OCI-LY7 (cell line): ENCODE measurements at regions not wholly inside any gene's neighbourhood (a gene's known extent, or its start where the extent isn't known, plus 50 kb on each side); places are given as distances from the start of the nearest gene placed in this dataset.

Source experiments
- BruUV-seq: library from RNA; stranded (reverse); fragments of 400-500 nt; replicated peaks from 2 replicates; lab custom pipeline; 2021; lab: Mats Ljungman, UMichigan
- CTCF ChIA-PET: fragments of 300-600 bp; sonication (Branson Sonifier 250); formaldehyde crosslinking; loops from one replicate; lab custom pipeline; 2022; ENCODE audit warnings: antibody characterized with exemption; ENCODE audit not compliant: unreplicated experiment; lab: Charles Lee
- POLR2A ChIA-PET: fragments of 300-600 bp; sonication (Branson Sonifier 250); formaldehyde crosslinking; loops from one replicate; lab custom pipeline; 2022; ENCODE audit warnings: antibody characterized with exemption; lab: Charles Lee
- DNase-seq: peaks from one replicate; pipeline ENCODE4 v3.0.0-alpha.2; 2015; ENCODE audit warnings: low spot score
- H2AFZ ChIP-seq: fragments of 200-600 bp; sonication (generic), shearing (Covaris generic); 2 replicates; pipeline ENCODE4 v1.6.1; 2014; ENCODE audit warnings: mild to moderate bottlenecking, antibody characterized with exemption, low read length, moderate library complexity
- H3K27ac ChIP-seq: fragments of 200-600 bp; sonication (generic); 2 replicates; pipeline ENCODE4 v1.5.1; 2014; ENCODE audit warnings: mixed run types, low read depth, mild to moderate bottlenecking, moderate library complexity, low read length, inconsistent platforms; ENCODE audit not compliant: poor library complexity, severe bottlenecking
- H3K36me3 ChIP-seq: fragments of 200-600 bp; sonication (generic); 2 replicates; pipeline ENCODE4 v1.6.1; 2014; ENCODE audit warnings: mild to moderate bottlenecking, antibody characterized with exemption, low read length, moderate library complexity, mixed read lengths; ENCODE audit not compliant: insufficient read depth
- H3K4me1 ChIP-seq: fragments of 200-600 bp; sonication (generic); 2 replicates; pipeline ENCODE4 v1.5.1; 2014; ENCODE audit warnings: mild to moderate bottlenecking, low read length; ENCODE audit not compliant: insufficient read depth, poor library complexity, severe bottlenecking
- H3K4me2 ChIP-seq: fragments of 200-600 bp; sonication (generic); 2 replicates; pipeline ENCODE4 v1.6.1; 2014; ENCODE audit warnings: mild to moderate bottlenecking, low read length
- H3K4me3 ChIP-seq: fragments of 200-600 bp; sonication (generic); 2 replicates; pipeline ENCODE4 v1.5.1; 2014; ENCODE audit warnings: mild to moderate bottlenecking, low read depth, low read length; ENCODE audit not compliant: poor library complexity, severe bottlenecking
- H3K79me2 ChIP-seq: fragments of 200-600 bp; sonication (generic); 2 replicates; pipeline ENCODE4 v1.6.1; 2016; ENCODE audit warnings: low read depth, mild to moderate bottlenecking, low read length, moderate library complexity, mixed read lengths; ENCODE audit not compliant: insufficient read depth
- H3K9me2 ChIP-seq: fragments of 200-600 bp; sonication (generic); 2 replicates; pipeline ENCODE4 v1.6.1; 2016; ENCODE audit warnings: mild to moderate bottlenecking, low read length, mixed read lengths; ENCODE audit not compliant: insufficient read depth
- H3K9me3 ChIP-seq: fragments of 200-600 bp; sonication (generic); 2 replicates; pipeline ENCODE4 v1.6.1; 2014; ENCODE audit warnings: mild to moderate bottlenecking, mixed run types, low read length, mixed read lengths
- H4K20me1 ChIP-seq: fragments of 200-600 bp; sonication (generic); 2 replicates; pipeline ENCODE4 v1.6.1; 2014; ENCODE audit warnings: mild to moderate bottlenecking, antibody characterized with exemption, low read length, moderate library complexity, mixed read lengths; ENCODE audit not compliant: insufficient read depth
- CTCF ChIP-seq: fragments of 200-600 bp; sonication (generic); conservative IDR thresholded peaks from 2 replicates; pipeline ENCODE4 v1.5.1; 2014; ENCODE audit warnings: mild to moderate bottlenecking, antibody characterized with exemption, low read length, moderate library complexity, mixed read lengths
- EZH2phosphoT487 ChIP-seq: fragments of 200-600 bp; sonication (generic); IDR thresholded peaks from 2 replicates; pipeline ENCODE4 v1.6.1; 2018; ENCODE audit warnings: low read depth, borderline replicate concordance, mild to moderate bottlenecking, mixed run types, antibody characterized with exemption, low read length, moderate library complexity, mixed read lengths
- intact Hi-C: fragments of 100-400 bp; cut with micrococcal nuclease; formaldehyde crosslinking; loops from one replicate; pipeline ENCODE4 v1.10.0; 2022; ENCODE audit not compliant: unreplicated experiment

- no TSS peak for BruUV-seq
- ChIA-PET CTCF (no interaction called here), POLR2A (no interaction called here)
Measured at GRCh38 chr17:12390631-12391030, 275.1 kb upstream of the MYOCD start.

GRCh38 chr17:12391468-12391867 lies 274.2 kb upstream of the MYOCD start:
- Histone ChIP-seq H3K27ac (no peak overlapping the region), H3K36me3 (no peaks in the 10 kb centered on the region), H2AFZ (no peak overlapping the region), H3K4me3 (no peak overlapping the region), H3K9me2 (no peaks in the 10 kb centered on the region), H3K79me2 (no peaks in the 10 kb centered on the region), H3K9me3 (no peaks in the 10 kb centered on the region), H4K20me1 (no peaks in the 10 kb centered on the region), H3K4me1 (no peaks in the 10 kb centered on the region), H3K4me2 (no peak overlapping the region)
- ChIA-PET POLR2A (interaction anchor here (0.7 kb wide), 1 partner anchor 536 kb away, joined by 4 read pairs; no protein-coding TSS in a partner anchor), CTCF (no interaction called here)
- no peak for DNase-seq
- TF ChIP-seq CTCF (no peak), EZH2phosphoT487 (no peak)
- intact Hi-C loops = no loop called here
- BruUV-seq = no TSS peak

More at GRCh38 chr17:12390631-12391030, 275.1 kb upstream of the MYOCD start:
- intact Hi-C loops = no loop called here
- no peaks in the 10 kb centered on the region for H3K9me2 ChIP-seq
- H3K4me1 ChIP-seq = no peaks in the 10 kb centered on the region
- H2AFZ ChIP-seq = no peak overlapping the region
- no peaks in the 10 kb centered on the region for H4K20me1 ChIP-seq
- DNase-seq = no peak
- H3K4me3 ChIP-seq = no peak overlapping the region
- H3K9me3 ChIP-seq = no peaks in the 10 kb centered on the region
- TF ChIP-seq CTCF (no peak), EZH2phosphoT487 (no peak)
- H3K4me2 ChIP-seq = no peak overlapping the region
- H3K36me3 ChIP-seq = no peaks in the 10 kb centered on the region
- H3K27ac ChIP-seq = no peak overlapping the region
- H3K79me2 ChIP-seq = no peaks in the 10 kb centered on the region

GRCh38 chr17:12395733-12396354 lies 269.8 kb upstream of the MYOCD start:
- no peaks in the 10 kb centered on the region for H4K20me1 ChIP-seq
- POLR2A ChIA-PET = no interaction called here
- CTCF ChIA-PET = no interaction called here
- TF ChIP-seq CTCF (peak; percentile 86), EZH2phosphoT487 (no peak)
- intact Hi-C loops = no loop called here
- no peaks in the 10 kb centered on the region for H3K4me1 ChIP-seq
- H3K9me3 ChIP-seq = no peaks in the 10 kb centered on the region
- no peak overlapping the region for H3K4me3 ChIP-seq
- H3K9me2 ChIP-seq = no peaks in the 10 kb centered on the region
- BruUV-seq = no TSS peak
- no peak overlapping the region for H3K4me2 ChIP-seq
- DNase-seq = peak; percentile 29
- no peaks in the 10 kb centered on the region for H3K79me2 ChIP-seq
- no peak overlapping the region for H2AFZ ChIP-seq
- no peaks in the 10 kb centered on the region for H3K36me3 ChIP-seq
- H3K27ac ChIP-seq = no peak overlapping the region
